ENCODE measurements at regions not wholly inside any gene's neighbourhood (a gene's known extent, or its start where the extent isn't known, plus 50 kb on each side); places are given as distances from the start of the nearest gene placed in this dataset.

GRCh38 chr5:141783947-141784296, 94.3 kb downstream of the PCDH1 start:
- TF ChIP-seq POLR2AphosphoS5 (IDR thresholded peaks at IDR 0.05; ENCODE audit: low read depth): no peak
- TF ChIP-seq CTCF (IDR thresholded peaks at IDR 0.05; ENCODE audit: insufficient read depth, low read length): no peak
- TF ChIP-seq REST (IDR thresholded peaks at IDR 0.05; ENCODE audit: insufficient replicate concordance, low read depth): no peak
- TF ChIP-seq SPI1 (IDR thresholded peaks at IDR 0.05; ENCODE audit: borderline replicate concordance, low read depth): no peak
- no peak for TF ChIP-seq GABPA (IDR thresholded peaks at IDR 0.05; ENCODE audit: low read depth)
